ENCODE measurements at regions not wholly inside any gene's neighbourhood (a gene's known extent, or its start where the extent isn't known, plus 50 kb on each side); places are given as distances from the start of the nearest gene placed in this dataset.
"Not testable (repeated sequence)": the region's sequence is repeated elsewhere in the genome, so short reads cannot be mapped to it uniquely, and the experiment has no call there.

DNA sequence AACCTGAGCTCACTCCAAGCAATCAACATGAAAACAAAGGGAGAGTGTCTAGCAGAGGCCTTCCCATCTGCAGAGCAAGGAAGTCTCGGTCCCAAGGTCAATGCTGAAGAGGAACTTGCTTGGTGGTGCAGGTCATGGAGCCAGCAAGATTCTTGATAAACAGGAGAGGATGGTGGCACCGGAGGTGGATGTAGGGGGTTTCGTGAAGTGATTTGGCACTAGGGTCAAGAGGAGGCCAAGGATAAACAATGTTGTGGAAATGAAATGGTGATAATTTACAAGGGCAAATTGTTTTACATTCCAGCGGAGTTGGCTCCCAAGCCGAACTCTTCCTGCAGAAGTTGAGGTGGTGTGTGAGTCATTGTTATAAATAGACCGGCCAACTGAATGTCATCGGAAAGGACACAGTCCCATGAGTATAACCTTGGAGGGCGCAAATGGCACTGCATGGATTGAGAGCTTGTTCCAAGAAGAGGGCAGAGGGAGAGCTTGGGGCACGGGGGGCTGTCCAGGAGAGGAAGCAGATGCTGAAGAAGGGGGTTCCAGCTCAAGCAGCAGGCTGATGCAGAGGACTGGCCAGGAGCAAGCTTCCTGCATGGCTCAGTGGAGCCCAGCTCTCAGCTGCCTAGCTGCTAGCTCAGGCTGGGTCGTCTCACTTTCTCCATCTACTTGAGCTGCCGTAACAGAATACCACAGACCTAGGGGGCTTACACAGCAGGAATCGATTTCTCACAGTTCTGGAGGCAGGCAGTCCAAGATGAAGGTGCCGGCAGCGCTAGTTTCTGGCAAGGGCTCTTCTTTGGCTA is 136.6 kb downstream of the COPRS start:
- H3K4me1 Mint-ChIP-seq (ENCODE audit: low read depth): no peaks in the 10 kb centered on the region
- H3K9me3 Mint-ChIP-seq: no peaks in the 10 kb centered on the region
- no peak overlapping the region for H3K4me3 Mint-ChIP-seq (ENCODE audit: low read depth)

DNA sequence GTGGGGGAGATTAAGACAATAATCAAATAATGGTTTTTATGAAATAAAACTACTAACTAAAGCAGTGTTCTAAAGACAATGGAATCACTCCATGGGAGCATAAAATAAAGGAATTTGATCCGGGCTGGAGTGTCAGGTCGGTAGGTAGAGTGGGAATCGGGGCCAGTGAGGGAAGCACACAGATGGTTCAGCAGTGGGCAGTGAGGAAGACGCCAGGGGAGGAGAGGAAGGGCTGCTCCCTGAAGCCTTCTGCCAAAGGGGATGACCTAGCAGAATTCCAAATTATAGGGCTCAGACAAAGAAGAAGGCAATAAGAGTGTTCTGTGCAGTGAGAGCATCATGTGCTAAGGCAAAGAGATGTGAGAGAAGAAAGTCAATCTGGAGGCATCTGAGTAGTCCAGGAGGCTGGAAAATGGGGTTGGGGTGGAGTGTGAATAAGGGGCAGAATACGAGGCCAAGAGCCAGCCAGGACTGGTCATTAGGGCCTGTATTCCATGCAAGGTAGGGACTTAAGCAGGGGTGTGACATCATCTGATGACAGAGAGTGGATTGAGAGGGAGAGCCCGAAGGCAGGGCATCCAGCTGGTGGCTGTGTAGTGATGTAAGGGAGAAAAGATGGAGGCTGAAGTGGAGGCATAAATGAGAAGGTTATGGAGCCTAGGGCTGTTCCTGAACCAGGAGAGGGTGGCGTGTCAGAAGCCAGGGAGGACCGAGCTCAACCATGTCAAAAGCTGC is 137.6 kb downstream of the COPRS start:
- Mint-ChIP-seq H3K4me1 (ENCODE audit: low read depth) (no peaks in the 10 kb centered on the region), H3K27me3 (ENCODE audit: low read depth) (no peaks in the 10 kb centered on the region), H3K36me3 (ENCODE audit: low read depth) (no peaks in the 10 kb centered on the region), H3K4me3 (ENCODE audit: low read depth) (no peak overlapping the region), H3K27ac (no peak overlapping the region), H3K9me3 (no peaks in the 10 kb centered on the region)
- intact Hi-C loops (cut with micrococcal nuclease): no loop called here
- no peak for DNase-seq (ENCODE audit: low spot score)

More for the DNA sequence above, 136.6 kb downstream of the COPRS start:
- intact Hi-C loops (cut with micrococcal nuclease): no loop called here
- H3K36me3 Mint-ChIP-seq (ENCODE audit: low read depth): no peaks in the 10 kb centered on the region
- H3K27ac Mint-ChIP-seq: no peak overlapping the region
- no peaks in the 10 kb centered on the region for H3K27me3 Mint-ChIP-seq (ENCODE audit: low read depth)
- no peak for DNase-seq (ENCODE audit: low spot score)

DNA sequence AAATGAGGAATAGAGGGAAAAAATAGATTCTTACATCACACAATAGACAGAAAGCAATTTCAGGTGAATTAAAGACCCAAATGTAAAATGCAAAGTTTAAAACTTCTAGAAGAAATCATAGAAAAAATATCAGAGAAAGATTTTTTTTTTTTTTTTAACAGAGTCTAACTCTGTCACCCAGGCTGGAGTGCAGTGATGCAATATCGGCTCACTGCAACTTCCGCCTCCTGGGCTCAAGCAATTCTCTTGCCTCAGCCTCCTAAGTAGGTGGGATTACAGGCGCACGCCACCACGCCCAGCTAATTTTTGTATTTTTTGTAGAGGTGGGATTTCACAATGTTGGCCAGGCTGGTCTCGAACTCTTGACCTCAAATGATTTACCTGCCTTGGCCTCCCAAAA is 141.8 kb downstream of the COPRS start:
- H3K36me3 Mint-ChIP-seq (ENCODE audit: low read depth); H3K9me3 Mint-ChIP-seq; H3K27ac Mint-ChIP-seq; intact Hi-C loops (cut with micrococcal nuclease); H3K27me3 Mint-ChIP-seq (ENCODE audit: low read depth); H3K4me1 Mint-ChIP-seq (ENCODE audit: low read depth); H3K4me3 Mint-ChIP-seq (ENCODE audit: low read depth); DNase-seq (ENCODE audit: low spot score): not testable (repeated sequence)

DNA sequence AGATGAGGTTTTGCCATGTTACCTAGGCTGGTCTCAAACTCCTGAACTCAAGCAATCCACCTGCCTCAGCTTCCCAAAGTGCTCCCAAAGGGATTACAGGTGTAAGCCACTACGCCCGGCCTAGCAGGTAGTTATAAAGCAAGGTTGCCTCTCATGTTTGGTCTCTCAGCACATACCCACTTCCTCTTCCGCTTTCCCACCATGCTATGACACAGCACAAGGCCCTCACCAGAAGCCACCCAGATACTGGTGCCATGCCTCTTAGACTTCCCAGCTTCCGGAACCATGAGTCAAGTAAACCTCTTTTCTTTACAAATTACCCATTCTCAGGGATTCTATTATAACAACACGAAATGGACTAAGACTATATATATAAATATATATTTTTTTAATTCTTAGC is 143.6 kb downstream of the COPRS start:
- Mint-ChIP-seq H3K36me3 (ENCODE audit: low read depth) (no peaks in the 10 kb centered on the region), H3K27me3 (ENCODE audit: low read depth) (peaks cover 9% of the 10 kb centered on the region), H3K9me3 (no peaks in the 10 kb centered on the region), H3K27ac (no peak overlapping the region), H3K4me1 (ENCODE audit: low read depth) (no peaks in the 10 kb centered on the region), H3K4me3 (ENCODE audit: low read depth) (no peak overlapping the region)
- intact Hi-C loops (cut with micrococcal nuclease): no loop called here
- DNase-seq (ENCODE audit: low spot score): no peak

DNA sequence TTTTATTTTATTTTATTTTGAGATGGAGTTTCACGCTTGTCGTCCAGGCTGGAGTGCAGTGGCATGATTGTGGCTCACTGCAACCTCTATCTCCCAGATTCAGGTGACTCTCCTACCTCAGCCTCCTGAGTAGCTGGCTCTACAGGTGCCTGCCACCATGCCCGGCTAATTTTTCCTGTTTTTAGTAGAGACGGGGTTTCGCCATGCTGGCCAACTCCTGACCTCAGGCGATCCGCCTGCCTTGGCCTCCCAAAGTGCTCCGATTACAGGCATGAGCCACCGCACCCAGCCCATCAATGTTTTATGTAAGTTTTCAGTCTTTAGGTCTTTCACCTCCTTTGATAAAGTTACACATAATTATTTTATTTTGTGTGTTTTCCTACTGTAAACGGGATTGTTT is 154.6 kb downstream of the COPRS start:
- H3K36me3 Mint-ChIP-seq (ENCODE audit: low read depth): no peaks in the 10 kb centered on the region
- no peaks in the 10 kb centered on the region for H3K9me3 Mint-ChIP-seq
- no peak overlapping the region for H3K27ac Mint-ChIP-seq
- intact Hi-C loops (cut with micrococcal nuclease): no loop called here
- no peak overlapping the region for H3K4me3 Mint-ChIP-seq (ENCODE audit: low read depth)
- DNase-seq (ENCODE audit: low spot score): no peak
- peaks cover 8% of the 10 kb centered on the region for H3K27me3 Mint-ChIP-seq (ENCODE audit: low read depth)
- no peaks in the 10 kb centered on the region for H3K4me1 Mint-ChIP-seq (ENCODE audit: low read depth)

DNA sequence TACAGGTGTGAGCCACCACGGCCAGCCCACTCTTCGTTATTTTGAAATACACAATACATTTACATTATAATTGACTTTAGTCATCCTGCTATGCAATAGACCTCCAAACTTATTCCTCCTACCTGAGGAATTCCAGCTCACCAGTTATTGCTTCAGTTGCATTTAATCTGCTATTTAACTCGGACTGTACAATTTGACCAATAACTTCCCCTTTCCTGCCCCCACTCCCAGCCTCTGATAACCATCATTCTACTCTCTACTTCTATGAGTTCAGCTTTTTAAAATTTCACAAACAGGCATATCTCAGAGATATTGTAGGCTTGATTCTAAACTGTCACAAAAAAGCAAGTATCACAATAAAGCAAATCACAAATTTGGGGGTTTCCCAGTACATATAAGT is 157.0 kb downstream of the COPRS start:
- Mint-ChIP-seq H3K4me3 (ENCODE audit: low read depth) (no peak overlapping the region), H3K27me3 (ENCODE audit: low read depth) (peaks cover 6% of the 10 kb centered on the region), H3K27ac (no peak overlapping the region), H3K4me1 (ENCODE audit: low read depth) (no peaks in the 10 kb centered on the region), H3K36me3 (ENCODE audit: low read depth) (no peaks in the 10 kb centered on the region), H3K9me3 (no peaks in the 10 kb centered on the region)
- intact Hi-C loops (cut with micrococcal nuclease): no loop called here
- DNase-seq (ENCODE audit: low spot score): no peak

GRCh38 chr17:31700973-31701372 is 158.1 kb downstream of the COPRS start:
- DNase-seq (ENCODE audit: low spot score): no peak
- H3K27ac Mint-ChIP-seq: no peak overlapping the region

DNA sequence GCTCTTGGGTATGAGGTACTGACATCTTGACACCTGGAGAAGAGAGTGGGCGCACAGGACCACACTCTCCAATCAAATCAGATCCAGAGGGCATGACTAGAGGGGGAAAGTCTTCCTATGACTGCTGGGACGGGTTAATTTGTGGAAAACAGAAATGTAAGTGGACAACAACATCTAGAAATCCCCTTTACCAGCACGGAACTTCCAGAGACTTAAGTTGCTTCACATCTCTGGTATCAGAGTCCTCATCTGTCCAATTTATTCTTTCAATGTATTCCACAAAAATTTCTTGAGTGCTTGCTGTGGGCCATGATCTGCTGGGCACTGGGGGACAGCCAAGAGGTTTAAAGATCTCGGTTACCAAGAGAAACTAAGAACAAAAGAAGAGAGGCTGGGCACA is 159.2 kb downstream of the COPRS start:
- Mint-ChIP-seq H3K36me3 (ENCODE audit: low read depth) (no peaks in the 10 kb centered on the region), H3K27ac (no peak overlapping the region)
- intact Hi-C loops (cut with micrococcal nuclease): no loop called here

More at GRCh38 chr17:31700973-31701372, 158.1 kb downstream of the COPRS start:
- Mint-ChIP-seq H3K27me3 (ENCODE audit: low read depth) (peaks cover 6% of the 10 kb centered on the region), H3K4me3 (ENCODE audit: low read depth) (no peak overlapping the region), H3K36me3 (ENCODE audit: low read depth) (no peaks in the 10 kb centered on the region), H3K4me1 (ENCODE audit: low read depth) (no peaks in the 10 kb centered on the region), H3K9me3 (no peaks in the 10 kb centered on the region)
- intact Hi-C loops (cut with micrococcal nuclease): no loop called here

DNA sequence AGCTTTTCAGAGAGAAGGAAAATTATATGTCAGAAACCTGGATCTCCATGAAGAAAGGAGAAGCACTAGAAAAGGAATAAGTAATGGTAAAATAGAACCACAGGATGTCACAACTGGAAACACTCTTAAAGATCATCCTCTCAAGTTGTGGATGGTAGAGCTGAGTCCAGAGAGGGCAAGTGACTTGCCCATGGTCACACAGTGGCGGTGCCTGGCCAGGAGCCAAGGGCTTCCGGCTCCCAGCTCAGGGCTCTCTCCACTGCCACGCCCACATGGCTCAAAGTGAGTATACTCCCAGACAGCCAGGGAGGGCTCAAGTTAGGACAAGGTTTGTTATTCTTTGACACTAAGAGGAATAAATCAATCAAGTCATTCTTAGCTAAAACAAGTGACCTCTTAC is 159.8 kb downstream of the COPRS start:
- intact Hi-C loops (cut with micrococcal nuclease): no loop called here
- no peaks in the 10 kb centered on the region for H3K36me3 Mint-ChIP-seq (ENCODE audit: low read depth)
- no peak for DNase-seq (ENCODE audit: low spot score)
- peaks cover 6% of the 10 kb centered on the region for H3K27me3 Mint-ChIP-seq (ENCODE audit: low read depth)
- H3K4me3 Mint-ChIP-seq (ENCODE audit: low read depth): no peak overlapping the region
- no peaks in the 10 kb centered on the region for H3K9me3 Mint-ChIP-seq
- H3K4me1 Mint-ChIP-seq (ENCODE audit: low read depth): no peaks in the 10 kb centered on the region
- H3K27ac Mint-ChIP-seq: no peak overlapping the region

More for the DNA sequence above, 159.2 kb downstream of the COPRS start:
- H3K27me3 Mint-ChIP-seq (ENCODE audit: low read depth): peaks cover 6% of the 10 kb centered on the region
- no peak overlapping the region for H3K4me3 Mint-ChIP-seq (ENCODE audit: low read depth)
- DNase-seq (ENCODE audit: low spot score): no peak
- H3K9me3 Mint-ChIP-seq: no peaks in the 10 kb centered on the region
- no peaks in the 10 kb centered on the region for H3K4me1 Mint-ChIP-seq (ENCODE audit: low read depth)

GRCh38 chr17:31698751-31699150 is 160.3 kb downstream of the COPRS start:
- DNase-seq (ENCODE audit: low spot score): no peak
- Mint-ChIP-seq H3K4me1 (ENCODE audit: low read depth) (no peaks in the 10 kb centered on the region), H3K27ac (no peak overlapping the region), H3K9me3 (no peaks in the 10 kb centered on the region), H3K4me3 (ENCODE audit: low read depth) (no peak overlapping the region), H3K27me3 (ENCODE audit: low read depth) (peaks cover 6% of the 10 kb centered on the region), H3K36me3 (ENCODE audit: low read depth) (no peaks in the 10 kb centered on the region)
- intact Hi-C loops (cut with micrococcal nuclease): no loop called here

- H3K27me3 Mint-ChIP-seq (ENCODE audit: low read depth): peaks cover 6% of the 10 kb centered on the region
- H3K27ac Mint-ChIP-seq: no peak overlapping the region
- intact Hi-C loops (cut with micrococcal nuclease): no loop called here
- no peak for DNase-seq (ENCODE audit: low spot score)
- H3K9me3 Mint-ChIP-seq: no peaks in the 10 kb centered on the region
- no peak overlapping the region for H3K4me3 Mint-ChIP-seq (ENCODE audit: low read depth)
- no peaks in the 10 kb centered on the region for H3K4me1 Mint-ChIP-seq (ENCODE audit: low read depth)
- H3K36me3 Mint-ChIP-seq (ENCODE audit: low read depth): no peaks in the 10 kb centered on the region
Measured at GRCh38 chr17:31697838-31698237, 161.2 kb downstream of the COPRS start.

DNA sequence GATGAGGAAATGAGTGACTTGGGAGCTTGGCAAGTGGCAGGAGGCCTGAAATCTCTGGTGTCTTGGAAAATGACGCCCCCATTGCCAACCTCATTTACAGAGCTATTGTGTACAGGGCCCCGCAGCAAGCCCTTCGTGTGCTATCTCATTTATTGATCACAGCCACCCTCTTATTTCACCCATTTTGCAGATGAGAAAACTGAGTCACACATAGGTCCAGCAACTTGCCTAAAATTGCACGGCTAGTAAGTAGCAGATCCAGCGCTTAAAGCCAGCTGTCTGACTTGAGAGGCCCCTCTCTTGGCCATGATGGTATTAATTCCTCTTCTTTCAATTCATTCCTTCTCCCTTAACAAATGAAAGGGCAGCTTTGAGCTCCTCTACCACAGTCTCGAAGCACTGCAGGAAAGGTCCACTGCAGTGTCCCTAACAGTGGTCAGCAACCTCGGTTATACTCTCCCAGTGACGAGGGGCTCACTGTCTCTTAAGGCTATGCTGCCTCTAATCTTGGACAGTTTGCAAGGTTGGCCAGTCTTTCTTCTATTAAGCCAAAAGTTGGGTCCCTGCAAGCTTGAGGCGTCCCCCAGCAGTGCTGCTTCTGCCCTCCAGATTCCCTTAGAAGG is 162.2 kb downstream of the COPRS start:
- Mint-ChIP-seq H3K27ac (no peak overlapping the region), H3K4me3 (ENCODE audit: low read depth) (no peak overlapping the region), H3K27me3 (ENCODE audit: low read depth) (peaks cover 6% of the 10 kb centered on the region), H3K4me1 (ENCODE audit: low read depth) (no peaks in the 10 kb centered on the region), H3K9me3 (no peaks in the 10 kb centered on the region), H3K36me3 (ENCODE audit: low read depth) (no peaks in the 10 kb centered on the region)
- intact Hi-C loops (cut with micrococcal nuclease): no loop called here
- DNase-seq (ENCODE audit: low spot score): no peak

GRCh38 chr17:31696184-31696602 is 162.9 kb downstream of the COPRS start:
- Mint-ChIP-seq H3K27me3 (ENCODE audit: low read depth) (peaks cover 4% of the 10 kb centered on the region), H3K4me1 (ENCODE audit: low read depth) (no peaks in the 10 kb centered on the region), H3K27ac (no peak overlapping the region), H3K36me3 (ENCODE audit: low read depth) (no peaks in the 10 kb centered on the region), H3K4me3 (ENCODE audit: low read depth) (no peak overlapping the region), H3K9me3 (no peaks in the 10 kb centered on the region)
- intact Hi-C loops (cut with micrococcal nuclease): no loop called here
- DNase-seq (ENCODE audit: low spot score): no peak
